ENCODE measurements at regions not wholly inside any gene's neighbourhood (a gene's known extent, or its start where the extent isn't known, plus 50 kb on each side); places are given as distances from the start of the nearest gene placed in this dataset.
"Not testable (repeated sequence)": the region's sequence is repeated elsewhere in the genome, so short reads cannot be mapped to it uniquely, and the experiment has no call there.

DNA sequence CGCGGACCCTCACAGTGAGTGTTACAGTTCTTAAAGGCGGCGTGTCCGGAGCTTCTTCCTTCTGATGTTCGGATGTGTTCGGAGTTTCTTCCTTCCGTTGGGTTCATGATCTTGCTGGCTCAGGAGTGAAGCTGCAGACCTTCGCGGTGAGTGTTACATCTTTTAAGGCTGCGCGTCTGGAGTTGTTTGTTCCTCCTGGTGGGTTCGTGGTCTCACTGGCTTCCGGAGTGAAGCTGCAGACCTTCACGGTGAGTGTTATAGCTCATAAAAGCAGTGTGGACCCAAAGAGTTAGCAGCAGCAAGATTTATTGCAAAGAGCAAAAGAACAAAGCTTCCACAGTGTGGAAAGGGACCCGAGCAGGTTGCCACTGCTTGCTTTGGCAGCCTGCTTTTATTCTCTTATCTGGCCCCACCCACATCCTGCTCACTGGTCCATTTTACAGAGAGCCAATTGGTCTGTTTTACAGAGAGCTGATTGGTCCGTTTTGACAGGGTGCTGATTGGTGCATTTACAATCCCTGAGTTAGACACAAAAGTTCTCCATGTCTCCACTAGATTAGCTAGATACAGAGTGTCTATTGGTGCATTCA lies 168.3 kb upstream of the ARSJ start:
- H3K9ac ChIP-seq (ENCODE audit: low read length); H3K4me3 ChIP-seq (ENCODE audit: low read length); H3K27me3 ChIP-seq (ENCODE audit: control insufficient read depth, insufficient read depth, low read length); H3K4me1 ChIP-seq (ENCODE audit: control insufficient read depth, insufficient read depth, low read length); H3K27ac ChIP-seq (ENCODE audit: low read depth, low read length); H3K36me3 ChIP-seq (ENCODE audit: control insufficient read depth, insufficient read depth, low read length): not testable (repeated sequence)

DNA sequence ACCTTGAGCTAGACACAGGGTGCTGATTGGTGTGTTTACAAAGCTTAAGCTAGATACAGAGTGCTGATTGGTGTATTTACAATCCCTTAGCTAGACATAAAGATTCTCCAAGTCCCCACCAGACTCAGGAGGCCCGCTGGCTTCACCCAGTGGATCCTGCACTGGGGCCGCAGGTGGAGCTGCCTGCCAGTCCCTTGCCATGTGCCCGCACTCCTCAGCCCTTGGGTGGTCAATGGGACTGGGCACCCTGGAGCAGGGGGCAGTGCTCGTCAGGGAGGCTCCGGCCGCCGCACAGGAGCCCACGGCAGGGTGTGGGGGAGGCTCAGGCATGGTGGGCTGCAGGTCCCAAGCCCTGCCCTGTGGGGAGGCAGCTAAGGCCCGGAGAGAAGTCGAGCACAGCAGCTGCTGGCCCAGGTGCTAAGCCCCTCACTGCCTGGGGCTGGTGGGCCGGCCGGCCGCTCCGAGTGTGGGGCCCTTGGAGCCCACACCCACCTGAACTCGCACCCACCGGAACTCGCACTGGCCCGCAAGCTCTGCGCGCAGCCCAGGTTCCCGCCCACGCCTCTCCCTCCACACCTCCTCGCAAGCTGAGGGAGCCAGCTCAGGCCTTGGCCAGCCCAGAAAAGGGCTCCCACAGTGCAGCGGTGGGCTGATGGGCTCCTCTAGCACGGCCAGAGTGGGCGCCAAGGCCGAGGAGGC lies 169.1 kb upstream of the ARSJ start:
- H3K27me3 ChIP-seq (ENCODE audit: control insufficient read depth, insufficient read depth, low read length), result not testable (repeated sequence)

DNA sequence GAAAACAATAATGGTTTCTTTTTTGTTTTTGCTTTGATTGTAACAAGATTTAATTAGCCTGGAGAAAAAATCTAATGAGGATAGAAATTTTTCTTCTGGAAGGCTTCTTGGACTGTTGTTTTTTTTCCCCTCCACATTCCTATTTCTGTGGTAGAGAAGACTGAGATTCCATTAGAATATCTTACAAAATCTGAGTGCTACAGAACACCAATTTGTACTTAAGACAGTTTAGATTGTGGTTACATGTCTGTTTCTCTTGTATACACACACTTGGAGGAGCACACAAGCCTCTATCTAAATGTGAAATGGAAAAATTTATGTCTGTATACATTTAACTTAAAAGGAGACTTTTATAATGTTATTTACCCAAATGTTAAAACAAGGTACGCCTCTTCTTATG lies 176.9 kb upstream of the ARSJ start:
- no peaks in the 10 kb centered on the region for H3K27me3 ChIP-seq (ENCODE audit: control insufficient read depth, insufficient read depth, low read length)
- H3K27ac ChIP-seq (ENCODE audit: low read depth, low read length), result no peak overlapping the region
- H3K4me3 ChIP-seq (ENCODE audit: low read length), result no peak overlapping the region
- H3K4me1 ChIP-seq (ENCODE audit: control insufficient read depth, insufficient read depth, low read length), result no peaks in the 10 kb centered on the region
- H3K9ac ChIP-seq (ENCODE audit: low read length), result no peak overlapping the region
- no peaks in the 10 kb centered on the region for H3K36me3 ChIP-seq (ENCODE audit: control insufficient read depth, insufficient read depth, low read length)

More for the DNA sequence above, 169.1 kb upstream of the ARSJ start:
- H3K4me3 ChIP-seq (ENCODE audit: low read length); H3K4me1 ChIP-seq (ENCODE audit: control insufficient read depth, insufficient read depth, low read length); H3K9ac ChIP-seq (ENCODE audit: low read length); H3K27ac ChIP-seq (ENCODE audit: low read depth, low read length); H3K36me3 ChIP-seq (ENCODE audit: control insufficient read depth, insufficient read depth, low read length): not testable (repeated sequence)

DNA sequence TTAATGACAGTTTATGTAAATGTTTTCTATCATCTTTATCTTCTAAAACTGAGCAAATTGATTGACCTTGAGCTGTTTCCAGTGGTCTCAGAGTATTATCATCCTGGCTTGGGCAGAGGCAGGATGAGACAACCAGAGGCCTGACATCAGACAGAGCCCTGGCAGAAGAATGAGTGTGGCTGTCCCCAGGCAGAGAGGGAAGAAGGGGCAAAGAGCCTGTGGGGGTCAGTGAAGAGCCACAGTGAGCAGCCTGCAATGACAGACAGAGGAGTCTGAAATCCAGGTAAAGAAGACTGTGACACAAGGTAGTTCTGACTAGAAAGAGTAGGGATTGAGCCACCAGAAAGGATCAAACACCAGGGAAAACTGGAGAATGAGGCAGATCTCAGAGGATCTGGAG lies 182.4 kb upstream of the ARSJ start:
- Histone ChIP-seq H3K9ac (ENCODE audit: low read length) (no peak overlapping the region), H3K4me1 (ENCODE audit: control insufficient read depth, insufficient read depth, low read length) (no peaks in the 10 kb centered on the region), H3K27ac (ENCODE audit: low read depth, low read length) (no peak overlapping the region), H3K27me3 (ENCODE audit: control insufficient read depth, insufficient read depth, low read length) (no peaks in the 10 kb centered on the region), H3K4me3 (ENCODE audit: low read length) (no peak overlapping the region), H3K36me3 (ENCODE audit: control insufficient read depth, insufficient read depth, low read length) (no peaks in the 10 kb centered on the region)

DNA sequence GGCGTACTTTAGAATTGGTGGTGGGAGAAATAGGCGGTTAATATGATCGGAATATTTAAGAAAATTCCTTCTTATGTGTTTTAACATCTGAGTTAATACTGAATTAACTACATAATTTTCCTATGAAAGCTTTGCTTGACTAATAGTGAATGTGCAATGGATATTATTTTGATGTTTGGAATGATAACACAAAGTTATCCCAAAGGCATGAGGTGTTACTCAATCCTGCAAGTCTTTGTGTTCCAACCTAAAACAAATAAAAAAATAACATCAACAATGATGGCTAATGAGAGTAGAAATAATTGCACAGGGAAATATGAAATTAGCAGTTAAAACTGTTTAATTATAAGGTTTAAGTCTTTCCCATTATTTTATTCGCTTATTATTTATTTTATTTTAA lies 183.6 kb upstream of the ARSJ start:
- Histone ChIP-seq H3K9ac (ENCODE audit: low read length) (no peak overlapping the region), H3K36me3 (ENCODE audit: control insufficient read depth, insufficient read depth, low read length) (no peaks in the 10 kb centered on the region), H3K27me3 (ENCODE audit: control insufficient read depth, insufficient read depth, low read length) (no peaks in the 10 kb centered on the region), H3K27ac (ENCODE audit: low read depth, low read length) (no peak overlapping the region), H3K4me1 (ENCODE audit: control insufficient read depth, insufficient read depth, low read length) (no peaks in the 10 kb centered on the region), H3K4me3 (ENCODE audit: low read length) (no peak overlapping the region)

DNA sequence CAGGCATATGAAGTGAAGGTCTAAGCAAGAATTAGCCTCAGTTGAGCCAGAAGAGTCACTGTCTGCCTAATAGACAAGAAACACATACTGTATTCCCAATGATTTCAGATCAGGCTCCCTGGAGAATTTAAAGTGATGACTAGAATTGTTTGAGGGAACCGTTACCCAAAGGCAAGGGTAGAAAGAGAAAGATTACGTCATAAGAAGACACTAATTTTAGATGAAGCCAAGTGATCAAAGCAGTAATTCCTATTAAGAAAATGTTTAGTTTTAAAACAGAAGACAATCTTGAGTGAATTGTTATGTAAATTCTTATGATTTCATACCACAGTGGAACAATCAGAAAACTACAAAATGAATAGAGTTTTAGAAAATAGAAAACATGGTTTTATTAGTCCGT lies 194.5 kb upstream of the ARSJ start:
- H3K27me3 ChIP-seq (ENCODE audit: control insufficient read depth, insufficient read depth, low read length), result no peaks in the 10 kb centered on the region
- H3K36me3 ChIP-seq (ENCODE audit: control insufficient read depth, insufficient read depth, low read length), result no peaks in the 10 kb centered on the region
- H3K4me1 ChIP-seq (ENCODE audit: control insufficient read depth, insufficient read depth, low read length), result no peaks in the 10 kb centered on the region
- H3K9ac ChIP-seq (ENCODE audit: low read length), result no peak overlapping the region
- H3K4me3 ChIP-seq (ENCODE audit: low read length), result no peak overlapping the region
- H3K27ac ChIP-seq (ENCODE audit: low read depth, low read length), result no peak overlapping the region

DNA sequence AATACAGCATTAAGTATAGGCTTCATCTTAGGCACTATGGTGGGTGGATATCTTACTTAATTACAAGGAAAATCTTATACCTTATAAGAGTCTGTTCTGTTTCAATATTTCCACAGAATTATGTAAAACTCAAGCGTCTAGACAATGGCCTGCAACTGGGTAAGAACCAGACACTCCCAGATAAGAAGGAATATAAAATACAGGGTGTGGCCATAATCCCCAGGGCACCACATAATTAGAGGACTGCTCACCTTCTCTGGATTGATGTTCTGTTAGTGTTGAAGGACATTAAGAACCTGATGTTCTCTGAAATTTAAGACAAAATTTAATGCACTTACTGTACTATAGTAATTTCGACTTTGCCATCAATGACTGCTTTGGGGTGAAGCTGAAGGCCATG lies 198.2 kb upstream of the ARSJ start:
- no peaks in the 10 kb centered on the region for H3K27me3 ChIP-seq (ENCODE audit: control insufficient read depth, insufficient read depth, low read length)
- no peak overlapping the region for H3K4me3 ChIP-seq (ENCODE audit: low read length)
- H3K27ac ChIP-seq (ENCODE audit: low read depth, low read length), result no peak overlapping the region
- no peak overlapping the region for H3K9ac ChIP-seq (ENCODE audit: low read length)
- H3K36me3 ChIP-seq (ENCODE audit: control insufficient read depth, insufficient read depth, low read length), result no peaks in the 10 kb centered on the region
- H3K4me1 ChIP-seq (ENCODE audit: control insufficient read depth, insufficient read depth, low read length), result no peaks in the 10 kb centered on the region

DNA sequence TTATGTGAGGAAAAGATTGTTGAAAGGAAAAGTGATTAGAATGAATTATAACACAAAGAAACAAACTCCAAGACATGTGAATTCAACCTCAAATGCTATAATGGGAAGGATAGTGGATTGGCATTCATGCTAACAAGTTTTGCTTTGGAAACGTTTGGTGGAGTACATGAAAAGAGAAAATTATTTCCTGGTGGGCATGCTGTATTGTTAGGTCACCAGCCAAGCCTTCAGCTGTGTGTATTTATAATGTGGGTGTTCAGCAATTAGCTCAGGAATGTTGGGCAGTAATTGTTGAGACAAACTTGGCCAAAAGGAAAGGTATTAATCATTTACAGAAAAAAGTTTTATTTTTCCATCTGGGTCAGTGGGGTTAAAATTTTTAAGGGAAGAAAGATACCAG lies 198.9 kb upstream of the ARSJ start:
- H3K4me1 ChIP-seq (ENCODE audit: control insufficient read depth, insufficient read depth, low read length), result no peaks in the 10 kb centered on the region
- no peak overlapping the region for H3K4me3 ChIP-seq (ENCODE audit: low read length)
- H3K27ac ChIP-seq (ENCODE audit: low read depth, low read length), result no peak overlapping the region
- no peaks in the 10 kb centered on the region for H3K36me3 ChIP-seq (ENCODE audit: control insufficient read depth, insufficient read depth, low read length)
- no peaks in the 10 kb centered on the region for H3K27me3 ChIP-seq (ENCODE audit: control insufficient read depth, insufficient read depth, low read length)
- no peak overlapping the region for H3K9ac ChIP-seq (ENCODE audit: low read length)

DNA sequence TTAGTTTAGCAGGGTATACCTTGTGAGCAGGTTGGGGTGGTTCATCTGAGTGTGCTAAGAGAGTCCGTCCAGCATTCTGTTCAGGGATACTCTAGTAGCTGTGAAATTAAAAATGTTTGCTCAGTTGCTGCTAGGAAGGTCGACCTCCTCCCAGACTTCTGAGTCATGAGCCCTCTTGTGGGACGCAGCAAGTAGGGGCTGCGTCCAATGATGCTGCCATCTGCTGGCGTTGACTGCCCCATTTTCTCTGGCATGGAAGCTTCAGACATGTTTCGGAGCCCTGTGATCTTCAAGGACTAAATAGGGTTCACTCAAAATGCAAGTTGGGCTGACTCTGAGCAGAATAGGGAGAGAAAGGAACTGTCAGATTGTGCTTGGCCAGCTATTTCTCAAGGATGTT lies 201.0 kb upstream of the ARSJ start:
- Histone ChIP-seq H3K4me3 (ENCODE audit: low read length) (no peak overlapping the region), H3K9ac (ENCODE audit: low read length) (no peak overlapping the region), H3K27me3 (ENCODE audit: control insufficient read depth, insufficient read depth, low read length) (no peaks in the 10 kb centered on the region), H3K27ac (ENCODE audit: low read depth, low read length) (no peak overlapping the region), H3K36me3 (ENCODE audit: control insufficient read depth, insufficient read depth, low read length) (no peaks in the 10 kb centered on the region), H3K4me1 (ENCODE audit: control insufficient read depth, insufficient read depth, low read length) (no peaks in the 10 kb centered on the region)

DNA sequence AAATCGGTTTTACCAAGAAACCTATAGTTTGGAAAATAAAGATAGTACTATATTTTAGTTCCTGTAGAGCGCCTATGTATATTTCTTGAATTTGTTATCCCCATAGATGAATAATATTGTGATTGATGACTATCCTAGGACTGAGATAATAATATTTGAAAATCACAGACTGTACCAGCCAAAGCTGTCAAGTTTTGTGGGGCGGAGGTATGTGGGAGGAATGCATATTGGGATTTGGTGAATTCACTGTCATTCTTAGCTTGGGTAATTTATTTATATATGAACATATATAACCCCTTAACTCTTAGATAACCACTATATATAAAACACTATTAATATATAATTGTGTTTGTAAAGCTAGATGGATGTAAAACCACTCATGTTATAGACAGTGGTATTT lies 205.5 kb upstream of the ARSJ start:
- H3K36me3 ChIP-seq (ENCODE audit: control insufficient read depth, insufficient read depth, low read length), result no peaks in the 10 kb centered on the region

DNA sequence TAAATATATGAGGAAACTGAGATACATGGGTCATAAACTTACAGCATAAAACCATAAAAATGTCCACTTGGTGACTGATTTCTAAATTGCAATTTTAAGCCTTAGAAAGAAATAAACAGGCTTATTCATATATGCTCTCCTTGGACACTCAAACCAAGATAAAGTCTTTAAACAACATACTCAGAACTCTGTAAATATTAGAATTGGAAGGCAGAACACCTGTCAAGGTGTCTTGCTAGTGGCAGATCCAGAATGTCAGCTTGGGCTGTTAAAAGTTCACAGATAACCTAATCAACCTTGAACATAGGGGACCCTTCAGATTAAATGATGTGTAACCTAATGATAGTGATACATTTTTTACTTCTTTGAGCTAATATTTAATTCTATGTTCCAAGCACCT lies 208.1 kb upstream of the ARSJ start:
- no peak overlapping the region for H3K9ac ChIP-seq (ENCODE audit: low read length)
- H3K27me3 ChIP-seq (ENCODE audit: control insufficient read depth, insufficient read depth, low read length), result no peaks in the 10 kb centered on the region
- no peak overlapping the region for H3K27ac ChIP-seq (ENCODE audit: low read depth, low read length)
- no peak overlapping the region for H3K4me3 ChIP-seq (ENCODE audit: low read length)
- no peaks in the 10 kb centered on the region for H3K36me3 ChIP-seq (ENCODE audit: control insufficient read depth, insufficient read depth, low read length)
- no peaks in the 10 kb centered on the region for H3K4me1 ChIP-seq (ENCODE audit: control insufficient read depth, insufficient read depth, low read length)

More for the DNA sequence above, 205.5 kb upstream of the ARSJ start:
- Histone ChIP-seq H3K9ac (ENCODE audit: low read length) (no peak overlapping the region), H3K4me1 (ENCODE audit: control insufficient read depth, insufficient read depth, low read length) (no peaks in the 10 kb centered on the region), H3K4me3 (ENCODE audit: low read length) (no peak overlapping the region), H3K27ac (ENCODE audit: low read depth, low read length) (no peak overlapping the region), H3K27me3 (ENCODE audit: control insufficient read depth, insufficient read depth, low read length) (no peaks in the 10 kb centered on the region)

DNA sequence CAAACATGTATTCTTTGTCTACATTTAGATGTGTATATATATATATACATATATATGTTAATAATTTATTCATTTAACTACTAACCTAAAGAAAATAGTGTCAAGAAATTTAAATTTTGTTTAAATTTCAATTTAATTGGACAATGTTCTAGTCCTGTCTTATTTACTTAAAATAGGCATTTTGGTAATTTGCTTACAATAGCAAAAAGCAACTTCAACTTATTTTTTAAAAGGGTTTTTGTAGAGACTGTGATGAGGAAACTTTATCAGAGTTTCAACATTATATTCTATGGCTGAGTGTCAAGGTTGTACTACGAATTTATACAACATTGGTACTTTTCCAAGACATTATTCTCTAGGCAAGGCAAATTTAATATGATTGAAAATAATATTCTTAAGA lies 212.0 kb upstream of the ARSJ start:
- Histone ChIP-seq H3K9ac (ENCODE audit: low read length) (no peak overlapping the region), H3K27me3 (ENCODE audit: control insufficient read depth, insufficient read depth, low read length) (no peaks in the 10 kb centered on the region), H3K27ac (ENCODE audit: low read depth, low read length) (no peak overlapping the region), H3K4me1 (ENCODE audit: control insufficient read depth, insufficient read depth, low read length) (no peaks in the 10 kb centered on the region), H3K36me3 (ENCODE audit: control insufficient read depth, insufficient read depth, low read length) (no peaks in the 10 kb centered on the region), H3K4me3 (ENCODE audit: low read length) (no peak overlapping the region)

DNA sequence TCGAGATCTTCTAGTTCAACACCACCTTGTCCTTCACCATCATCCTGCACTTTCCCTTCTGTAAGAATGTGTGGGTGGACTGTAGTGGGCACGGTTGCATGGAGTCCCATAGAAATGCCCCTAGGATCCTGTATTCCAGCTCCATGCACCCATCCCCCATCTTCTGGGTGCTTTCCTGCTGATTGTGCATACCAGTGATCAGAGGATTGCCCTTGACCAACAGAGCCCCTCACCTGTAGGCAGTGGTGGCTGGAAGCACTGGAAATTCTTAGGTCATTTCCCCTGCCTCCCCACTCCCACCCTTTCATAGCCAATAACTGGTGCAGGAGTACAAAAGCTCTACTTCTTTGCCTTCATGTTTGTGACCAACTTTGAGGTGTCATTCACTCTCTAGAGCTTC lies 213.4 kb upstream of the ARSJ start:
- H3K27ac ChIP-seq (ENCODE audit: low read depth, low read length), result no peak overlapping the region
- H3K27me3 ChIP-seq (ENCODE audit: control insufficient read depth, insufficient read depth, low read length), result no peaks in the 10 kb centered on the region
- H3K36me3 ChIP-seq (ENCODE audit: control insufficient read depth, insufficient read depth, low read length), result no peaks in the 10 kb centered on the region
- H3K9ac ChIP-seq (ENCODE audit: low read length), result no peak overlapping the region
- no peaks in the 10 kb centered on the region for H3K4me1 ChIP-seq (ENCODE audit: control insufficient read depth, insufficient read depth, low read length)
- H3K4me3 ChIP-seq (ENCODE audit: low read length), result no peak overlapping the region
